ENCODE measurements at regions not wholly inside any gene's neighbourhood (a gene's known extent, or its start where the extent isn't known, plus 50 kb on each side); places are given as distances from the start of the nearest gene placed in this dataset.

DNA sequence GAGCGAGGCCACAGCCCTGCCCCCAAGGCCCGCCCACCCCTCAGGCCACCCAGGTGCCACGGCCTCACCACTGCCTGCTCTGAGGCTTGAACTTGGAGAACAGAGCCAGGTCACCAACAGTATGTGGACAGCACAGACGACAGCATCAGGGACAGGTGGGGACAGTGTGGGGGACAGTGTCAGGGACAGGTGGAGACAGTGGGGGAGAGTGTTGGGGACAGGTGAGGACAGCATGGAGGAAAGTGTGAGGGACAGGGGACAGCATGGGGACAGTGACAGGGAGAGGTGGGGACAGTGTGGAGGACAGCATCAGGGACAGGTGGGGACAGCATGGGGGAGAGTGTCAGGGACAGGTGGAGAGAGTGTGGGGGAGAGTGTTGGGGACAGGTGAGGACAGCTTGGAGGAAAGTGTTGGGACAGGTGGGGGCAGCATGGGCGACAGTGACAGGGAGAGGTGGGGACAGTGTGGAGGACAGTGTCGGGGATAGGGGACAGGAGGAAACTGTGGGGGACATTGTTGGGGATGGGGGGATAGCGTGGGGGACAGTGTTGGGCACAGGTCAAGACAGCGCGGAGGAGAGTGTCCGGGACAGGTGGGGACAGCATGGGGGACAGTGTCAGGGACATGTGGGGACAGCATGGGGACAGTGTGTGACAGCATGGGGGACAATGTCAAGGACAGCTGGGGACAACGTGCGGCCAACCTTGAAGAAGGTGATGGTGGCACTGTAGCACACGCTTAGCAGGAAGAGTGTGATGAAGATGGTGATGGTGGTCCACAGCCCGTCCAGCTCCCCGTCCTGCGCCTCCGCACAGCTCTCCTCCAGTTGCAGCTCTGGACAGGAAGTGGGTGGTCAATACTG, 114.9 kb downstream of the TMEM121 start:
- TF ChIP-seq EP300 (IDR thresholded peaks at IDR 0.05), result no peak
- no peak for TF ChIP-seq POLR2AphosphoS5 (IDR thresholded peaks at IDR 0.05)
- no peak for TF ChIP-seq CTCF (IDR thresholded peaks at IDR 0.05)
